OCI-LY1 (cell line): ENCODE measurements at regions not wholly inside any gene's neighbourhood (a gene's known extent, or its start where the extent isn't known, plus 50 kb on each side); places are given as distances from the start of the nearest gene placed in this dataset.

ENCODE experiments used
- H2AFZ ChIP-seq: fragments of 200-600 bp; sonication (generic), shearing (Covaris generic); 2 replicates; pipeline ENCODE4 v1.6.0; 2014; ENCODE audit warnings: antibody characterized with exemption, mild to moderate bottlenecking, low read length
- H3F3A ChIP-seq: fragments of 200-600 bp; sonication (generic), shearing (Covaris generic); 2 replicates; pipeline ENCODE4 v1.6.0; 2014; ENCODE audit warnings: mild to moderate bottlenecking, antibody characterized with exemption, low read length, moderate library complexity; ENCODE audit not compliant: insufficient read depth
- H3K27ac ChIP-seq: fragments of 200-600 bp; sonication (generic); 2 replicates; pipeline ENCODE4 v1.5.1; 2014; ENCODE audit warnings: low read length, mixed run types, mild to moderate bottlenecking, low read depth; ENCODE audit not compliant: poor library complexity, severe bottlenecking
- H3K27me3 ChIP-seq: fragments of 200-600 bp; sonication (generic); 2 replicates; pipeline ENCODE4 v1.6.0; 2014; ENCODE audit warnings: antibody characterized with exemption, mild to moderate bottlenecking, low read length, moderate library complexity; ENCODE audit not compliant: insufficient read depth
- H3K36me3 ChIP-seq: fragments of 200-600 bp; sonication (generic); 2 replicates; pipeline ENCODE4 v1.6.1; 2014; ENCODE audit warnings: mild to moderate bottlenecking, antibody characterized with exemption, low read length, moderate library complexity, mixed read lengths; ENCODE audit not compliant: insufficient read depth
- H3K4me1 ChIP-seq: fragments of 200-600 bp; sonication (generic); 2 replicates; pipeline ENCODE4 v1.5.1; 2014; ENCODE audit warnings: mild to moderate bottlenecking, low read length, moderate library complexity; ENCODE audit not compliant: insufficient read depth, severe bottlenecking
- H3K4me2 ChIP-seq: fragments of 200-600 bp; sonication (generic), shearing (Covaris generic); 2 replicates; pipeline ENCODE4 v1.6.1; 2014; ENCODE audit warnings: low read length
- H3K4me3 ChIP-seq: fragments of 200-600 bp; sonication (generic); 2 replicates; pipeline ENCODE4 v1.5.1; 2014; ENCODE audit warnings: low read length, low read depth, mild to moderate bottlenecking, mixed read lengths; ENCODE audit not compliant: poor library complexity, severe bottlenecking
- H3K79me2 ChIP-seq: fragments of 200-600 bp; shearing (Covaris generic); 2 replicates; pipeline ENCODE4 v1.6.1; 2016; ENCODE audit warnings: mixed run types, low read length, mixed read lengths; ENCODE audit not compliant: insufficient read depth
- H3K9ac ChIP-seq: fragments of 200-600 bp; sonication (generic), shearing (Covaris generic); 2 replicates; pipeline ENCODE4 v1.6.1; 2014; ENCODE audit warnings: mild to moderate bottlenecking, low read length, mixed read lengths
- H3K9me2 ChIP-seq: fragments of 200-600 bp; sonication (generic), shearing (Covaris generic); 2 replicates; pipeline ENCODE4 v1.6.1; 2014; ENCODE audit warnings: low read depth, mild to moderate bottlenecking, low read length, mixed read lengths
- H3K9me3 ChIP-seq: fragments of 200-600 bp; shearing (Covaris generic); 2 replicates; pipeline ENCODE4 v1.6.1; 2014; ENCODE audit warnings: low read length, mixed read lengths
- H4K20me1 ChIP-seq: fragments of 200-600 bp; sonication (generic), shearing (Covaris generic); 2 replicates; pipeline ENCODE4 v1.6.0; 2016; ENCODE audit warnings: mild to moderate bottlenecking, low read length; ENCODE audit not compliant: insufficient read depth
- EZH2 ChIP-seq: fragments of 200-600 bp; sonication (generic), shearing (Covaris generic); IDR thresholded peaks from 2 replicates; pipeline ENCODE4 v1.8.0; 2017; ENCODE audit warnings: borderline replicate concordance, mixed run types, mild to moderate bottlenecking, antibody characterized with exemption, low read length, moderate library complexity, mixed read lengths
- TF ChIP-seq, protein P1 (sequence below): fragments of 200-600 bp; sonication (generic), shearing (Covaris generic); IDR thresholded peaks from 2 replicates; pipeline ENCODE4 v1.5.1; 2017; ENCODE audit warnings: mild to moderate bottlenecking, antibody characterized with exemption, low read length, moderate library complexity, mixed read lengths

- H3K27me3 ChIP-seq: no peaks in the 10 kb centered on the region
- H3K9me3 ChIP-seq: no peaks in the 10 kb centered on the region
- TF ChIP-seq, protein P1, sequence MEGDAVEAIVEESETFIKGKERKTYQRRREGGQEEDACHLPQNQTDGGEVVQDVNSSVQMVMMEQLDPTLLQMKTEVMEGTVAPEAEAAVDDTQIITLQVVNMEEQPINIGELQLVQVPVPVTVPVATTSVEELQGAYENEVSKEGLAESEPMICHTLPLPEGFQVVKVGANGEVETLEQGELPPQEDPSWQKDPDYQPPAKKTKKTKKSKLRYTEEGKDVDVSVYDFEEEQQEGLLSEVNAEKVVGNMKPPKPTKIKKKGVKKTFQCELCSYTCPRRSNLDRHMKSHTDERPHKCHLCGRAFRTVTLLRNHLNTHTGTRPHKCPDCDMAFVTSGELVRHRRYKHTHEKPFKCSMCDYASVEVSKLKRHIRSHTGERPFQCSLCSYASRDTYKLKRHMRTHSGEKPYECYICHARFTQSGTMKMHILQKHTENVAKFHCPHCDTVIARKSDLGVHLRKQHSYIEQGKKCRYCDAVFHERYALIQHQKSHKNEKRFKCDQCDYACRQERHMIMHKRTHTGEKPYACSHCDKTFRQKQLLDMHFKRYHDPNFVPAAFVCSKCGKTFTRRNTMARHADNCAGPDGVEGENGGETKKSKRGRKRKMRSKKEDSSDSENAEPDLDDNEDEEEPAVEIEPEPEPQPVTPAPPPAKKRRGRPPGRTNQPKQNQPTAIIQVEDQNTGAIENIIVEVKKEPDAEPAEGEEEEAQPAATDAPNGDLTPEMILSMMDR: no peak
- no peak for TF ChIP-seq EZH2
- H3K79me2 ChIP-seq: no peaks in the 10 kb centered on the region
- no peaks in the 10 kb centered on the region for H3F3A ChIP-seq
- H3K4me1 ChIP-seq: no peaks in the 10 kb centered on the region
- no peaks in the 10 kb centered on the region for H4K20me1 ChIP-seq
- H2AFZ ChIP-seq: no peak overlapping the region
- no peaks in the 10 kb centered on the region for H3K36me3 ChIP-seq
- no peak overlapping the region for H3K4me3 ChIP-seq
- H3K9ac ChIP-seq: no peak overlapping the region
- no peaks in the 10 kb centered on the region for H3K9me2 ChIP-seq
- no peak overlapping the region for H3K4me2 ChIP-seq
- no peak overlapping the region for H3K27ac ChIP-seq
These were observed 95.7 kb upstream of the JARID2 start for GRCh38 chr6:15150207-15150606.

GRCh38 chr6:15152700-15153099 is 93.2 kb upstream of the JARID2 start:
- H3K79me2 ChIP-seq: no peaks in the 10 kb centered on the region
- TF ChIP-seq, protein P1: no peak
- no peak for TF ChIP-seq EZH2
- H3K9ac ChIP-seq: no peak overlapping the region
- no peak overlapping the region for H3K27ac ChIP-seq
- H3K4me2 ChIP-seq: no peak overlapping the region
- H2AFZ ChIP-seq: no peak overlapping the region
- no peaks in the 10 kb centered on the region for H3K9me3 ChIP-seq
- H3K4me1 ChIP-seq: no peaks in the 10 kb centered on the region
- no peaks in the 10 kb centered on the region for H4K20me1 ChIP-seq
- no peaks in the 10 kb centered on the region for H3K9me2 ChIP-seq
- no peaks in the 10 kb centered on the region for H3F3A ChIP-seq
- no peak overlapping the region for H3K4me3 ChIP-seq
- no peaks in the 10 kb centered on the region for H3K27me3 ChIP-seq
- no peaks in the 10 kb centered on the region for H3K36me3 ChIP-seq

- no peak overlapping the region for H3K4me2 ChIP-seq
- H3K36me3 ChIP-seq: no peaks in the 10 kb centered on the region
- no peak overlapping the region for H3K9ac ChIP-seq
- no peaks in the 10 kb centered on the region for H3K79me2 ChIP-seq
- no peaks in the 10 kb centered on the region for H3F3A ChIP-seq
- H3K4me3 ChIP-seq: no peak overlapping the region
- no peak overlapping the region for H3K27ac ChIP-seq
- H3K9me3 ChIP-seq: no peaks in the 10 kb centered on the region
- no peaks in the 10 kb centered on the region for H3K27me3 ChIP-seq
- no peaks in the 10 kb centered on the region for H4K20me1 ChIP-seq
- H3K4me1 ChIP-seq: no peaks in the 10 kb centered on the region
- no peak for TF ChIP-seq EZH2
- TF ChIP-seq, protein P1: no peak
- H2AFZ ChIP-seq: no peak overlapping the region
- H3K9me2 ChIP-seq: no peaks in the 10 kb centered on the region
These were observed 92.7 kb upstream of the JARID2 start for GRCh38 chr6:15153191-15153590.
